Heart right ventricle (tissue), 16 donors: ENCODE measurements at regions not wholly inside any gene's neighbourhood (a gene's known extent, or its start where the extent isn't known, plus 50 kb on each side); places are given as distances from the start of the nearest gene placed in this dataset.

Experiments used
- ATAC-seq, 8 donors: fragments of 200-7000 bp; cut with Tn5 transposase; one replicate each; pipeline ENCODE4 v1.9.1; 2020; ENCODE audit warnings: mild to moderate bottlenecking in 8 of 8, moderate library complexity in 8 of 8, moderate number of reproducible peaks in 1 of 8
- DNase-seq, 2 donors: peaks; one replicate each; pipeline ENCODE4 v3.0.0-alpha.2; 2020
- H3K27ac ChIP-seq, 10 donors: fragments of 200-600 bp; sonication (generic) in 2 of 10; one replicate each; pipeline versions ENCODE4 v1.5.0 to v1.8.0; 2020 to 2022; ENCODE audit warnings: mild to moderate bottlenecking in 3 of 10
- H3K27me3 ChIP-seq, 7 donors: fragments of 200-600 bp; one replicate each; pipeline ENCODE4 v1.8.0; 2021 to 2022; ENCODE audit warnings: mild to moderate bottlenecking in 2 of 7
- H3K36me3 ChIP-seq, 9 donors: fragments of 200-600 bp; sonication (generic) in 1 of 9; one replicate each; pipeline versions ENCODE4 v1.5.0 to v1.8.0; 2020 to 2022; ENCODE audit warnings: mild to moderate bottlenecking in 2 of 9
- H3K4me1 ChIP-seq, 9 donors: fragments of 200-600 bp; sonication (generic) in 1 of 9; one replicate each; pipeline versions ENCODE4 v1.5.0 to v1.8.0; 2020 to 2022; ENCODE audit warnings: mild to moderate bottlenecking in 4 of 9
- H3K4me3 ChIP-seq, 10 donors: fragments of 200-600 bp; sonication (generic) in 2 of 10; one replicate each; pipeline versions ENCODE4 v1.5.0 to v1.8.0; 2020 to 2022; ENCODE audit warnings: mild to moderate bottlenecking in 7 of 10, moderate library complexity in 2 of 10
- H3K9me3 ChIP-seq, 11 donors: fragments of 200-600 bp in 10 of 11; sonication (generic) in 2 of 11; one replicate each; pipeline versions ENCODE4 v1.5.0 to v1.8.0; 2013 to 2022; ENCODE audit warnings: mild to moderate bottlenecking in 2 of 11, control low read depth in 1 of 11, moderate library complexity in 1 of 11
- WGBS, 2 donors: extraction: QIAGEN DNeasy Blood & Tissue Kit; methylation state at CpG; one replicate each; pipeline ENCODE4 v1.1.7; 2013; ENCODE audit warnings: inconsistent platforms in 1 of 2; 5-methylcytosine and 5-hydroxymethylcytosine counted together
- intact Hi-C, 10 donors: fragments of 100-400 bp; cut with DNase I; formaldehyde crosslinking; loops; one replicate each; pipeline versions ENCODE4 v1.11.1 to v1.14.2; 2022
- TF ChIP-seq, protein P1 (sequence below), 9 donors: fragments of 200-600 bp; sonication (generic) in 2 of 9; IDR thresholded peaks; one replicate each; pipeline versions ENCODE4 v1.5.0 to v1.8.0; 2021 to 2022; ENCODE audit warnings: antibody characterized with exemption in 9 of 9, mild to moderate bottlenecking in 5 of 9, moderate library complexity in 1 of 9
- donor health status: Arrhythmogenic right ventricular cardiomyopathy.
- donor health status: ischemic (EF 13 %, LVEDD 7.1; RV severe dilation, severe dysfunction).
- donor health status: healthy with polysubstance abuse.
- donor health status: DM: no; HTN: yes; CAD: no.
- donor health status: DM: no; HTN: no; CAD: no.
- donor health status: ischemic (EF 25% LVEDD 6.9; RV normal size, moderate dysfunction).
- donor health status: ischemic (EF 25% LVEDD 5.7; RV mildly dilated, moderate dysfunction).
- donor health status: healthy.
- donor health status: DM: yes; HTN: yes; CAD: no.
- donor health status: Ischemic cardiomyopathy.
- donor health status: ischemic (EF 35%, LVEDD 5.7; RV mildly dilated, moderate dysfunction).
- donor health status: nonischemic (EF 11% LVEDD 7.7; RV severe dilation, severe dysfunction).
- donor health status: DM: yes; HTN: yes; CAD: no.
- donor health status: PGD.
- donor health status: ischemic (EF 29% LVEDD 5.4; RV normal size, mild dysfunction).
- donor health status: nonischemic (EF 23%, LVEDD 6.1; RV moderate dilation, normal function).

GRCh38 chr5:108649646-108650045 is 98.1 kb upstream of the FER start:
- TF ChIP-seq, protein P1, sequence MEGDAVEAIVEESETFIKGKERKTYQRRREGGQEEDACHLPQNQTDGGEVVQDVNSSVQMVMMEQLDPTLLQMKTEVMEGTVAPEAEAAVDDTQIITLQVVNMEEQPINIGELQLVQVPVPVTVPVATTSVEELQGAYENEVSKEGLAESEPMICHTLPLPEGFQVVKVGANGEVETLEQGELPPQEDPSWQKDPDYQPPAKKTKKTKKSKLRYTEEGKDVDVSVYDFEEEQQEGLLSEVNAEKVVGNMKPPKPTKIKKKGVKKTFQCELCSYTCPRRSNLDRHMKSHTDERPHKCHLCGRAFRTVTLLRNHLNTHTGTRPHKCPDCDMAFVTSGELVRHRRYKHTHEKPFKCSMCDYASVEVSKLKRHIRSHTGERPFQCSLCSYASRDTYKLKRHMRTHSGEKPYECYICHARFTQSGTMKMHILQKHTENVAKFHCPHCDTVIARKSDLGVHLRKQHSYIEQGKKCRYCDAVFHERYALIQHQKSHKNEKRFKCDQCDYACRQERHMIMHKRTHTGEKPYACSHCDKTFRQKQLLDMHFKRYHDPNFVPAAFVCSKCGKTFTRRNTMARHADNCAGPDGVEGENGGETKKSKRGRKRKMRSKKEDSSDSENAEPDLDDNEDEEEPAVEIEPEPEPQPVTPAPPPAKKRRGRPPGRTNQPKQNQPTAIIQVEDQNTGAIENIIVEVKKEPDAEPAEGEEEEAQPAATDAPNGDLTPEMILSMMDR (IDR thresholded peaks at IDR 0.05) = no peak
- Histone ChIP-seq H3K27ac (no peak overlapping the region), H3K36me3 (no peaks in the 10 kb centered on the region), H3K9me3 (peaks cover 0 to 13% (median 0%) of the 10 kb centered on the region in 11 donors), H3K27me3 (no peaks in the 10 kb centered on the region), H3K4me3 (no peak overlapping the region), H3K4me1 (peaks cover 0 to 10% (median 0%) of the 10 kb centered on the region in 9 donors)
- 49% methylated on average over 1 of the region's 1 CpG for WGBS, 2 donors
- intact Hi-C loops = loop anchor here in 2 of 10 donors (10.0 kb wide), 2 partner anchors 825 to 1975 kb away; no protein-coding TSS in a partner anchor
- DNase-seq = no peak
- ATAC-seq = no peak

DNA sequence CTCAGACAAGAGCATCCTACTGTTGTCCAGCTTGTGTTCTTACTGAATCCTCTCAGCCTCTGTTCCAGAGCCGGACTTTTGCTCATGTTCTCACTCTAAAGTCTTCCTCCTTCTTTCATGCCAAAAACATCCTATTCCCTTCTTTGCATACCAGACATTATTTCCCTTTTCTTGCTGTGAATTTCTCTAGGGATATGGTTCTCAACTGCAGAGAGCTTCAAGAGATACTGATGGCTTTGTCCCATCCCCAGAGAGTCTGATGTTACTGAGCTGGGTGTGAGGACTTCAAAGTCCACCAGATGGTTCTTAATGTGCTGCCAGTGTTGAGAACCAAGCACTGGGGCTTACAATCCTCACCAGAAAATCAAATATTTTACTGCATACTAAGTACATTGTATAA is 98.6 kb upstream of the FER start:
- intact Hi-C loops = loop anchor here in 2 of 10 donors (10.0 kb wide), 2 partner anchors 826 to 1976 kb away; no protein-coding TSS in a partner anchor
- ATAC-seq (no peak), DNase-seq (no peak)
- no peaks in the 10 kb centered on the region for H3K36me3 ChIP-seq
- no peak overlapping the region for H3K4me3 ChIP-seq
- H3K27ac ChIP-seq = no peak overlapping the region
- H3K9me3 ChIP-seq = peaks cover 0 to 13% (median 0%) of the 10 kb centered on the region in 11 donors
- no peaks in the 10 kb centered on the region for H3K27me3 ChIP-seq
- TF ChIP-seq, protein P1 (IDR thresholded peaks at IDR 0.05) = no peak
- 69 to 86% methylated on average over 1 of the region's 1 CpG for WGBS, 2 donors
- H3K4me1 ChIP-seq = peaks cover 0 to 10% (median 0%) of the 10 kb centered on the region in 9 donors

GRCh38 chr5:108642170-108642906 is 105.4 kb upstream of the FER start:
- H3K4me3 ChIP-seq = peak overlapping the region in 1 of 10 donors; percentile 15
- DNase-seq (peak in 1 of 2 donors; percentile 69), ATAC-seq (peak; percentile 82 to 95 (median 94))
- TF ChIP-seq, protein P1 (IDR thresholded peaks at IDR 0.05) = peak; percentile 54 to 90 (median 83)
- intact Hi-C loops = loop anchor here in 3 of 10 donors (5.0 to 10.0 kb wide), 3 partner anchors 825 to 1982 kb away; no protein-coding TSS in a partner anchor
- peaks cover 0 to 6% (median 0%) of the 10 kb centered on the region in 11 donors for H3K9me3 ChIP-seq
- no peaks in the 10 kb centered on the region for H3K27me3 ChIP-seq
- WGBS, 2 donors = 3% methylated on average over 4 of the region's 4 CpGs
- peak overlapping the region in 6 of 10 donors; percentile 0 to 75 (median 50) for H3K27ac ChIP-seq
- H3K36me3 ChIP-seq = no peaks in the 10 kb centered on the region
- peaks cover 0 to 14% (median 5%) of the 10 kb centered on the region in 9 donors for H3K4me1 ChIP-seq

DNA sequence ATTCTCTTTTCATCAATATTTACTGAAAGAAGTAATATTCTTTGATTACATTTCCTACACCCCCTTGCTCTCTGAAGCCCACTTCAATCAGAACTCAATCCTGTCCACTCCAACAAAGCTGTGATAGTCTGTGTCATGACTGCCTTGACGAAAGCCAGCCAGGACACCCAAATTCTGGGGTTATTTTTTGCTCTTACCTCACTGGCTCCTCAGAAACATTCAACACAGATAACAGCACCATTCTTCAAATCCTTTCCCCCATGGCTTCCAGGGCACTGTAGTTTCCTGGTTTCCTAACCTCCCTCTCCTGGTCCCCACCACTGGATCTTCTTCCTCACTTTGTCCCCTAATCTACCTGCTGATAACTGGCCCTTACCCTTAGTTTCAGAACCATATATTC is 106.1 kb upstream of the FER start:
- WGBS, 2 donors = 47 to 48% methylated on average over 1 of the region's 1 CpG
- TF ChIP-seq, protein P1 (IDR thresholded peaks at IDR 0.05) = no peak
- H3K9me3 ChIP-seq = no peaks in the 10 kb centered on the region
- H3K27me3 ChIP-seq = no peaks in the 10 kb centered on the region
- H3K4me1 ChIP-seq = peaks cover 0 to 14% (median 5%) of the 10 kb centered on the region in 9 donors
- ATAC-seq (peak in 7 of 8 donors; percentile 20 to 90 (median 71)), DNase-seq (no peak)
- H3K36me3 ChIP-seq = no peaks in the 10 kb centered on the region
- peak overlapping the region in 4 of 10 donors; percentile 34 to 75 (median 58) for H3K27ac ChIP-seq
- H3K4me3 ChIP-seq = no peak overlapping the region
- intact Hi-C loops = loop anchor here in 3 of 10 donors (5.0 to 10.0 kb wide), 3 partner anchors 826 to 1983 kb away; no protein-coding TSS in a partner anchor
